PC-3 (cell line): ENCODE measurements at regions not wholly inside any gene's neighbourhood (a gene's known extent, or its start where the extent isn't known, plus 50 kb on each side); places are given as distances from the start of the nearest gene placed in this dataset.
A peak's percentile ranks its signal among the peaks of the same experiment; 100 is the strongest.

Experiments used
- ATAC-seq: fragments of 200-7000 bp; cut with Tn5 transposase; 2 replicates; pipeline ENCODE4 v1.9.1; 2020; ENCODE audit warnings: mild to moderate bottlenecking, moderate library complexity
- BruUV-seq: library from RNA; stranded (reverse); fragments of 400-500 nt; replicated peaks from 2 replicates; lab custom pipeline; 2021; lab: Mats Ljungman, UMichigan
- CTCF ChIA-PET: fragments of 300-600 bp; sonication (Branson Sonifier 250); formaldehyde crosslinking; loops from one replicate; lab custom pipeline; 2022; ENCODE audit warnings: antibody characterized with exemption; lab: Charles Lee
- POLR2A ChIA-PET: fragments of 300-600 bp; sonication (Branson Sonifier 250); formaldehyde crosslinking; loops from one replicate; lab custom pipeline; 2022; ENCODE audit warnings: antibody characterized with exemption; ENCODE audit not compliant: unreplicated experiment; lab: Charles Lee
- DNase-seq: peaks from one replicate; pipeline ENCODE4 v3.0.0-alpha.2; 2015
- H2AFZ ChIP-seq: fragments of 300-600 bp; sonication (generic); 2 replicates; pipeline ENCODE4 v1.6.0; 2016; ENCODE audit warnings: antibody characterized with exemption, low read length
- H3F3A ChIP-seq: fragments of 300-600 bp; sonication (generic); one replicate; pipeline ENCODE4 v1.6.0; 2017; ENCODE audit warnings: antibody characterized with exemption, low read length, control low read depth, mild to moderate bottlenecking; ENCODE audit not compliant: unreplicated experiment
- H3K27ac ChIP-seq: fragments of 300-600 bp; sonication (generic); 2 replicates; pipeline ENCODE4 v1.5.1; 2016; ENCODE audit warnings: mild to moderate bottlenecking, low read length
- H3K27me3 ChIP-seq: fragments of 300-600 bp; sonication (generic); 2 replicates; pipeline ENCODE4 v1.6.1; 2016; ENCODE audit warnings: low read length, mixed read lengths
- H3K36me3 ChIP-seq: fragments of 300-600 bp; sonication (generic); 2 replicates; pipeline ENCODE4 v1.6.1; 2016; ENCODE audit warnings: low read depth, mixed run types, low read length, mixed read lengths
- H3K4me1 ChIP-seq: fragments of 300-600 bp; sonication (generic); 2 replicates; pipeline ENCODE4 v1.5.1; 2016; ENCODE audit warnings: low read length; ENCODE audit not compliant: insufficient read depth
- H3K4me2 ChIP-seq: fragments of 300-600 bp; sonication (generic); 2 replicates; pipeline ENCODE4 v1.6.0; 2016; ENCODE audit warnings: low read length
- H3K4me3 ChIP-seq: fragments of 300-600 bp; sonication (generic); 2 replicates; pipeline ENCODE4 v1.5.1; 2016; ENCODE audit warnings: mild to moderate bottlenecking, low read length, mixed read lengths
- H3K79me2 ChIP-seq: fragments of 300-600 bp; sonication (generic); 2 replicates; pipeline ENCODE4 v1.6.1; 2017; ENCODE audit warnings: low read length, mixed read lengths
- H3K9ac ChIP-seq: fragments of 300-600 bp; sonication (generic); 2 replicates; pipeline ENCODE4 v1.6.0; 2016; ENCODE audit warnings: mild to moderate bottlenecking, low read length
- H3K9me2 ChIP-seq: fragments of 300-600 bp; sonication (generic); replicated peaks from 2 replicates; pipeline ENCODE4 v1.6.1; 2016; ENCODE audit warnings: mixed run types, low read length, mixed read lengths
- H3K9me3 ChIP-seq: fragments of 300-600 bp; sonication (generic); 2 replicates; pipeline ENCODE4 v1.6.1; 2016; ENCODE audit warnings: low read length, mixed read lengths
- H4K20me1 ChIP-seq: fragments of 300-600 bp; sonication (generic); 2 replicates; pipeline ENCODE4 v1.6.1; 2016; ENCODE audit warnings: low read length, mixed read lengths
- EZH2 ChIP-seq: fragments of 300-600 bp; sonication (generic); IDR thresholded peaks from one replicate; pipeline ENCODE4 v1.6.1; 2017; ENCODE audit warnings: antibody characterized with exemption, mild to moderate bottlenecking, low read length; ENCODE audit not compliant: unreplicated experiment
- EZH2phosphoT487 ChIP-seq: fragments of 300-600 bp; sonication (generic); IDR thresholded peaks from 2 replicates; pipeline ENCODE4 v1.6.1; 2018; ENCODE audit warnings: mild to moderate bottlenecking, antibody characterized with exemption, low read length, borderline replicate concordance
- intact Hi-C: fragments of 100-400 bp; cut with micrococcal nuclease; formaldehyde crosslinking; loops from 2 replicates; pipeline ENCODE4 v1.9.0; 2023
- TF ChIP-seq, protein P1 (sequence below): fragments of 300-600 bp; sonication (generic); conservative IDR thresholded peaks from 2 replicates; pipeline ENCODE4 v1.5.1; 2017; ENCODE audit warnings: antibody characterized with exemption, low read depth, mild to moderate bottlenecking, low read length

DNA sequence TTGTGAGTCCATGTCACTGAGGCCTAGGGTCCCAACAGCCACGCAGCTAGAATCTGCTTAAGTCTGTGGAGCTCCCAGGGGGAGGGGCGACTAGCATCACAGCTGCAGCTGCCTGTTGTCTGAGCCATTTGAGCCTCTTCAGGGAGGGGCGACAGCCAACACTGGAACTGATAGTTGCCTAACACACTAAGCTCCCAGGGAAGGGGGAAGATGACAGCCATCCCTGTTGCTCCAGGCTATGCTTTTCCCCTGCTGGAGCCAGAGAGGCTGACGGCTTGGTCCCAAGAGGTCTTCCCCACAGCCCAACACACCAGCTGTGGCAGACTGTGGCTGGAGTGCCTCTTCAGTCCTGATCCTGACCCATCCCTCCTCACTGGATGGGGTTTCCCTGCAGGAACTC lies 817.5 kb downstream of the NXPH1 start:
- no peaks in the 10 kb centered on the region for H3K36me3 ChIP-seq
- no peaks in the 10 kb centered on the region for H3F3A ChIP-seq
- no peak for ATAC-seq
- H3K79me2 ChIP-seq = no peaks in the 10 kb centered on the region
- H3K4me1 ChIP-seq = no peaks in the 10 kb centered on the region
- TF ChIP-seq, protein P1, sequence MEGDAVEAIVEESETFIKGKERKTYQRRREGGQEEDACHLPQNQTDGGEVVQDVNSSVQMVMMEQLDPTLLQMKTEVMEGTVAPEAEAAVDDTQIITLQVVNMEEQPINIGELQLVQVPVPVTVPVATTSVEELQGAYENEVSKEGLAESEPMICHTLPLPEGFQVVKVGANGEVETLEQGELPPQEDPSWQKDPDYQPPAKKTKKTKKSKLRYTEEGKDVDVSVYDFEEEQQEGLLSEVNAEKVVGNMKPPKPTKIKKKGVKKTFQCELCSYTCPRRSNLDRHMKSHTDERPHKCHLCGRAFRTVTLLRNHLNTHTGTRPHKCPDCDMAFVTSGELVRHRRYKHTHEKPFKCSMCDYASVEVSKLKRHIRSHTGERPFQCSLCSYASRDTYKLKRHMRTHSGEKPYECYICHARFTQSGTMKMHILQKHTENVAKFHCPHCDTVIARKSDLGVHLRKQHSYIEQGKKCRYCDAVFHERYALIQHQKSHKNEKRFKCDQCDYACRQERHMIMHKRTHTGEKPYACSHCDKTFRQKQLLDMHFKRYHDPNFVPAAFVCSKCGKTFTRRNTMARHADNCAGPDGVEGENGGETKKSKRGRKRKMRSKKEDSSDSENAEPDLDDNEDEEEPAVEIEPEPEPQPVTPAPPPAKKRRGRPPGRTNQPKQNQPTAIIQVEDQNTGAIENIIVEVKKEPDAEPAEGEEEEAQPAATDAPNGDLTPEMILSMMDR = no peak
- TF ChIP-seq EZH2phosphoT487 (no peak), EZH2 (no peak)
- H3K9me2 ChIP-seq = no peaks in the 10 kb centered on the region
- H4K20me1 ChIP-seq = no peaks in the 10 kb centered on the region
- no peaks in the 10 kb centered on the region for H3K27me3 ChIP-seq
- ChIA-PET POLR2A (no interaction called here), CTCF (no interaction called here)
- H3K27ac ChIP-seq = no peak overlapping the region
- no peaks in the 10 kb centered on the region for H3K9me3 ChIP-seq
- DNase-seq = no peak
- H3K4me3 ChIP-seq = no peak overlapping the region
- no peak overlapping the region for H3K4me2 ChIP-seq
- no peak overlapping the region for H2AFZ ChIP-seq
- intact Hi-C loops = no loop called here
- H3K9ac ChIP-seq = no peak overlapping the region
- no TSS peak for BruUV-seq

DNA sequence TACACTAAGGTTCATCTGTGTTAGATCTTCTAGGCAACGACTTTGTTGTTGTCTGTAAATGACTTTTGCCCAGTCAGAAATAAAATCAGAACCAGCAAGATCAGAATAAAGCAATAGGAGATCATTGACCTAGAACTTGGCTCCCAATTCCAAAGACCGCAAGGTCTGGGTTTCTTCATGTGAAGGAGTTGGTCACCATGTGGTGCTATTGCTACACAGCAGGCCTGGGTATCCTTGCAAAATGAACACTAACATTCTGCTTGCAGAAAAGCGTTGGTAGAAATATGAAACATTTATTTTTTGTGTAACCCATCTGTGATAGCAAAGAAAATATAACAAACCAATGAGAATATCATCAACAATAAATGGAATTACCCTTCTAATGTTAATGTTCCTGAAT lies 831.0 kb downstream of the NXPH1 start:
- Histone ChIP-seq H3K4me2 (no peak overlapping the region), H3K9me3 (no peaks in the 10 kb centered on the region), H3K9me2 (no peaks in the 10 kb centered on the region), H3K9ac (no peak overlapping the region), H3K4me3 (no peak overlapping the region), H3K27me3 (no peaks in the 10 kb centered on the region), H4K20me1 (no peaks in the 10 kb centered on the region), H3F3A (no peaks in the 10 kb centered on the region), H3K79me2 (no peaks in the 10 kb centered on the region), H3K36me3 (no peaks in the 10 kb centered on the region), H3K4me1 (no peaks in the 10 kb centered on the region), H3K27ac (no peak overlapping the region), H2AFZ (no peak overlapping the region)
- TF ChIP-seq, protein P1 = peak; percentile 18; the same call in 1 of the 2 replicates
- no peak for TF ChIP-seq EZH2
- ATAC-seq (peak; percentile 61), DNase-seq (no peak)
- POLR2A ChIA-PET = no interaction called here
- no TSS peak for BruUV-seq
- CTCF ChIA-PET = no interaction called here
- intact Hi-C loops = loop anchor here (2.0 kb wide), 1 partner anchor 1148 kb away; no protein-coding TSS in a partner anchor

DNA sequence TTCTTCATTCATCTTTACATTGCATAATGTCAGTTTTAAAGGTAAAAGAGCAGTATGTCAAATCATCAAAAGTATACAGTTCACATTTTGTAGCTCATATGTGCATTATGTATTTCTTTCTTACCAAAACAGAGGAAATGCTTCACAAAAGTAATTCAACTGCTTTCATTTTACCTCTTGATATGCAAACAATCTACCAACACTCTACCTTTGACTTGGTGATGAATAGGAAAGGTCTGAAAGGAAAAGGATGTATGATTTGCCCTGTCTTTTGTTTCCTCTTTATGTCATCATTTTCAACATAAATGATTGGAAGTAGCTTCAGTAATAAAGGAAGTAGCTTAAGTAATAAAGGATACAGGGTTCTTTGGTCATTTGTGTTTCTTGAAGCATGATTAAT lies 846.7 kb downstream of the NXPH1 start:
- no peaks in the 10 kb centered on the region for H4K20me1 ChIP-seq
- no peaks in the 10 kb centered on the region for H3K9me3 ChIP-seq
- TF ChIP-seq EZH2phosphoT487 (no peak), EZH2 (no peak)
- TF ChIP-seq, protein P1 = no peak
- no peaks in the 10 kb centered on the region for H3K36me3 ChIP-seq
- H3K27ac ChIP-seq = no peak overlapping the region
- H3K27me3 ChIP-seq = no peaks in the 10 kb centered on the region
- H3K4me3 ChIP-seq = no peak overlapping the region
- intact Hi-C loops = no loop called here
- H3K79me2 ChIP-seq = no peaks in the 10 kb centered on the region
- ChIA-PET CTCF (no interaction called here), POLR2A (no interaction called here)
- no peak for DNase-seq
- no TSS peak for BruUV-seq
- no peak overlapping the region for H2AFZ ChIP-seq
- H3K4me2 ChIP-seq = no peak overlapping the region
- no peak for ATAC-seq
- H3K9ac ChIP-seq = no peak overlapping the region
- no peaks in the 10 kb centered on the region for H3K4me1 ChIP-seq
- H3F3A ChIP-seq = no peaks in the 10 kb centered on the region
- H3K9me2 ChIP-seq = no peaks in the 10 kb centered on the region
